ENCODE measurements at regions not wholly inside any gene's neighbourhood (a gene's known extent, or its start where the extent isn't known, plus 50 kb on each side); places are given as distances from the start of the nearest gene placed in this dataset.
A peak's percentile ranks its signal among the peaks of the same experiment; 100 is the strongest.

DNA sequence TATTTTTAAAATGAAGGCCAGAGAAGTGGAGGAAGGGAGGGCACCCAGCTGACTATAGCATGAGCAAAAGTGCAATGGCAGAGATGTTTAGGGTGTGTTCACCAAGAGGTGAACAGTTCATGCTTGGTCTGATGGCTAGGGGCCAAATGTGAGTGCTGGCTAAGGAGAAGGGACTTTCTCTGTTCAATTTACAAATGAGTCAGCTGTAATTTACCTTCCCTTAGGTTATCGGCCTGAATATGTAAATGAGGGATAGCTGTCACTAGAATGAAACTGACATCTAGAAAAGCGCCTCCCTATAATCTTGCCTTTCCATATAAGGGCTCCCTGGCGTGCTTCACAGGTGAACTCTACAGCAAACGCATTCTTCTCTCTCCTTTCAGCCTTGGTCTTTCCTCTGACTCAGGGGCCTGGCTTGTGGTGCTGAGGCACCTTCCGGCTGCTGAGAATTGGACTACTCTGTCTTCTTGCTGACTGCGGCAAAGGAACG is 114.7 kb upstream of the BACH2 start:
- no peak for DNase-seq (ENCODE audit: extremely low read depth in 1 of 11, low read depth in 9 of 11, low spot score in 4 of 11)

DNA sequence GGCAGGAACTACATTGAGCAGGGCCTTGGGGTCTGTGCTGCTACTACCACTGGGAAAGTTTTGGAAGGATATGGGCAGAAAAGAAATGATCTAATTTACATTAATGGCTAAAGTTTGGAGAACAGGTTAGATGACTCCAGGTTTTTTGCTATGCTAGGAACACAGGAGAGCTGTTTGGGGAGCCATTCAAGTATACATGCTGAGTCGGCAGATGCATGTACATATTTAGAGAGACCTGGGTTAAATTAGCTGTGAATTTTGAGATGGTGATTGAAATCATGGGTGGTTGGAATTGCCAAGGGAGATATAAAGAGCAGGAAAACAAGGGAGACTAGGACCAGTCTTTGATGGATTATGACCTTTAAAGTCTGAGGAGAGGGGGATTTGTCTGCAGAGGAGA is 113.1 kb upstream of the BACH2 start:
- no peak for DNase-seq (ENCODE audit: extremely low read depth in 1 of 11, low read depth in 9 of 11, low spot score in 4 of 11)

DNA sequence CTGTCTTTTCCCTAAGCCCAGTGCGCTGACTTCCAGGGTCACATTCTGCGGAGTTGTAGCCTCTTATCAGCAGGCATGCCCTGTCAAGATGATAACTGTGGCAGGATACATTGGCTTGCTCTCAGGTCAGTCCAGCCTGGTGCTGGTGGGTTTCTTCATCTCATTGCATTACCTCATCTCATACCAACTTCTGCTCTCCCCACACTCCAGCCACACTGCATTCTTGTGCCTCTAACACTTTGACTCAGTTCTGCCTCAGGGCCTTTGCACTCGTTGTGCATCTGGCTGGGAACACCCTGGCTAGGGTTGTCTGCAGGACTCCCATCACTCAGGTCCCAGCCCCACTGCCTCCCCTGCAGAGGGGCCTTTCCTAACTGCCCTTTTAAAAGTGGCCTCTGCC is 110.3 kb upstream of the BACH2 start:
- no peak for DNase-seq (ENCODE audit: extremely low read depth in 1 of 11, low read depth in 9 of 11, low spot score in 4 of 11)

DNA sequence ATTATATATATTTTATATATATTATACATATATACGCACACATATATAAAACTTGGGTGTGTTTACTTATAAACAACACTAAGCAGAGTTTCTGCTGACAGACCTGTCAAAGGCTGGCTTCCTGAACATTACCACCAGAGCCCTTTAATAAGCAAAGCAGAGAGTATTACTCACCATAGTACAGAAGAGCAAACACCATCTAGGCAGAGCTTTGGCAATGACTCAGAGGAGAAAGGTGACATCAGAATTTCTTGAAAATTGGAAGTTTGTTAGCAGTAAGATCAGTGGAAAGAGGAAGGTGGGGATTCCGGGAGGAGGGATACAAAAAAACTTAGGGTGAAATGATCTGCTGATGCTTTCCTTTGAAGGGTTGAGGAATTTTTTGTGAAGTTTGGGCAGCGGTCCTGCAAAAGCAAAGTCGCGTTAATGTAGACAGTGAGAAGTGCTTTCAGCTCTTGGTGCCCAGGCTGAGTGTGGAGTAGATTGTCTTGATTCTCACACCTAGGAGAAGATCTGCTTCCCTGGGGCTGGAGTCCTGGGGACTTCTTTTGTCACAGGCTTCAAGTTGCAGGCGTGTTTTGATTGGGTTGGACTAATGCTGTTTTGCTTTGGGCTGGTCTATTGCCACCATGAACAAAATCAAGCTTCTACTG is 109.6 kb upstream of the BACH2 start:
- no peak for DNase-seq (ENCODE audit: extremely low read depth in 1 of 11, low read depth in 9 of 11, low spot score in 4 of 11)

DNA sequence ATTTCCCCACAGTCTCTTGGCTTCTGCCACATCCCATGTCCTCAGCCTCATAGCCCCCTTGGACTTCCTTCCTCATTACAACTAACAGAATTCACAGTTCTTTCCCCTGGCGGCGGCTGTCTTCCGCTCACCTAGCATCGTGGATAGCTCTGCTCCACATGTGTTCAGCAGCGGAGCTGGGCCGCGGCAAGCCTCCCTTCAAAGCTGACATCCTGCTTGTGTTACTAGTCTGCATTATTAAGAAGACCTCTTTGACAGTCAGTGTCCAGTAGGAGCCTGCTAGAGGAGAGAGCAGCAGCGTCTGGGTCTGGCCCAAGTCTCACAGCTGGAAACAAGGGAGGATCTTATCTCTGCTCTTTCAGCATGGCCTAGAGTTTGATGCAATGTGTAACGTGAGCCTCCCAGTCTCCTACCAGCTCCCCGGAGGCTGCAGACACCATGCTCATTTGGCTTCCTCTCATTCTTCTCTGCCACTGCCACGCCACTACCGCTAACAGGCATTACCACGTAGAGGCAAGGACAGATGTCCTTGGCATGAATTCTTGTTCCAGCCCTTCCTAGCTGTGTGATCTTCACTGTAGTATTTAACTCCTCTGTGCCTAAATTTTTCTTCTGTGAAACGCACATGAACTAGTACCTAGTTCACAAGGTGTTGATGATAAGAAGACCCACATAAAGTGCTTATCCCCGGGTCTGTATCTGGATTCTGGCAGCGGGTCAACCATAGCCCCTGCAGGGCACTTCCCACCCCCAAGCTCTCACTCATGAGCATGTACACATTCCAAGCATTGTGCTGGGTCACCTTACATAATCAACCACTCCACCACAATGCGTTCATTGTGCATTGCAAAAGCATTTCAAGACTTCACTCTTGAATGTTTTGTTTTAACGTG is 107.1 kb upstream of the BACH2 start:
- DNase-seq (ENCODE audit: extremely low read depth in 1 of 11, low read depth in 9 of 11, low spot score in 4 of 11): peak in 2 of 11 donors; percentile 32 to 34

DNA sequence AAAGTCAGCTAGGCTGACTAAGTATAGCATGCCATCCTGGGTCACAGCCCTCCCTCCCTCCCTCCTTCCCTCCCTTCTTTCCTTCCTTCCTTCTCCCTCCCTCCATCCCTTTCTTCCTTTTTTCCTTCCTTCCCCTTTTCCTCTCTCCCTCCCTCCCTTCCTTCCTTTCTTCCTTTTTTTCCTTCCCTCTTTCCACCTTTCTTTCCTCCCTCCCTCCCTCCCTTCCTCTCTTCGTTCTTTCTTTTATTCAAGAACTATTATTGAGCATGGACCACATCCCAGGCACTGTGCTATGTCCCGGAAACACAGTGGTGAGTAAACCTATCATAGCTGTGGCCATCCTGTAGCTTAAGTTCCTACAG is 106.2 kb upstream of the BACH2 start:
- DNase-seq (ENCODE audit: extremely low read depth in 1 of 11, low read depth in 9 of 11, low spot score in 4 of 11): no peak

DNA sequence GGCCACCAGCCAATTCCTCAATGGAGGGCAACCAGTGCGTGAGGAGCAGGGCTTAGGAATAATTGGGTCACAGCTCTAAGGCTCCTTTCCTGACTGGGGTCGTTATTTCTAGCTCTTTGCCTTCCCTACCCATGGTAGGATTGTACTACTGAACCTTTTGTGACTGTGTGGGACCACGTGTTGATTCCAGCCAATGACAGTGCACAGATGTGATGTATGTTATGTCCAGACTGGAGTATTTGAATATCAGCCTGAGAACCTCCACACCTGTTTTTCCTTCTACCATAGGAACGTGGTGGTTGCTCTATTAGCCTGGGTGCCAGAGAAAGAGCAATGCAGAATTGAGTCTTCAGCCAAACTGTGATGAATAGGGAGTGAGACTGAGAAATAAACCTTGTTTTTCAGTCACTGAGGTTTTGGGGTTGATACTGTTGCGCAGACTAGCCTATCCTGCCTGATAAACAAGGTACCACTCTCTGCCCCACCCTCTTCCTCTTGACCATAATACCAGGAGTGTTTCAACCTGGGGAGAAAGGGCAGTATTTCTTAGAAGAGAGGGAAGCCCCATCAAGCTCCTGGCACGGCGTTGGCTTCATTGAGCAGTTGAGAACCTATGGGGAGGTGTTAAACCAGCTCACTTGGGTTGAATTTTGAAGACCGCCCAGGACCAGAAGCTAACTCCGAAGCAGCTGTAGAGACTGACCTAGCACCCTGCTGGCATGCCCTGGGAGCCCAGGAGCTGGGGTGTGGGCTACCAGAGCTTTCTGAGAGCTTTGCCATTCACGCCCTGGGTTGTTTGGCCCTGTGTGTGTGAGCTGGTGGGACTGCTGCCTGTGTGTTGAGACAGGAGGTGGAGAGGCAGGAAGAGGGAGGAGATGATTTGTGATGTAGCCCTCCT is 105.5 kb upstream of the BACH2 start:
- DNase-seq (ENCODE audit: extremely low read depth in 1 of 11, low read depth in 9 of 11, low spot score in 4 of 11): no peak

DNA sequence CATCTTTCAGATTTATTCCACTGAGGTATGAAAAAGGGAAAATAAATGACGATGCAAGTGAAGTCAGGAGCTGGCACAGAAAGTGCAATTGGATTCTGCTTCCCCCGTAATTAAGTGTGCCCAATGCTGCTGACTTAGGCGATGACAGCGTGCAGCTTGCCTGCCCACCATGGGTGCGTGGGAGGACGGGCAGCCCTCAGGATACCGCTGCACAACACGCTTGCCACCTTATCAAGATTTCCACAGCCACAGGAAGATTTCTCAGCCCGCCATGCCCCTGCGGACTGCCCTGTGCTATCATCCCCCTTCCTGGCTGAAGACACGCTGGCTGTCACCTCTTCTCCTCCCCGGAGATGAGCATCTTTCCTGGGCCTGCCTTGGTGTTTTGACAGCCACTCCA is 103.3 kb upstream of the BACH2 start:
- no peak for DNase-seq (ENCODE audit: extremely low read depth in 1 of 11, low read depth in 9 of 11, low spot score in 4 of 11)

DNA sequence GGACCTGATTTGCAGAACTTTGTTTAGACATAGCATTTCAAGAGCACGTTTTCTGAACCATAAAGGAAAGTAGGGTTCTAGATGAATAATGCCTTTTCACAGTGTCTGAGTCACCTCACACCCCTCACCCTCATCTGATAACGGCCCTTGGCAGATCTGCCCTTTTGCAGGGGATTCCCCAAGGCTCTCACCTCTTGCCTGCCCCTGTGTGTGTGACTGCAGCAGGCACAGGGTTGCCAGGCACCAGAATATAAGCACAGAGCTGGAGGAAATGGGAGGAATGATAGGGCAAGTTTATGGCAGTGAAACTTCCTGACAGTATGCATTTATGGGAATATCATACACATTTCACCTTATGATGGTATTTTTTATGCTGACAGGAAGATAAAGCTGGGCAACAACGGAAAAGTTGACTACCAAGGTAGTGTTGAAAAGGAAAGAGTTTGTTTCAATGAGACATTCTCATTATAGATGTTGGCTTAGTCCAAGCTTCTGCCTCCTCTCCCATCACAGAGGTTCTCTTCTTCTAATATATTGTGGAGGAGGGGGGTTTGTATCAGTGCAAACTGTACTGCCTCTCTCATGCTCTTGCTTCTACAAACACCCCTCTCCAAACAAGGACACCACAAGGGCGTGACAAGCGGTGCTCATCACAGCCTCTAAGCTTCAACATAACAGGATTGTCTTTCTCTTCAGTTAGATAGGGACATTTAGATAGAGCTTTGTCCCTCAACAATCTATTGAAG is 101.5 kb upstream of the BACH2 start:
- no peak for DNase-seq (ENCODE audit: extremely low read depth in 1 of 11, low read depth in 9 of 11, low spot score in 4 of 11)

DNA sequence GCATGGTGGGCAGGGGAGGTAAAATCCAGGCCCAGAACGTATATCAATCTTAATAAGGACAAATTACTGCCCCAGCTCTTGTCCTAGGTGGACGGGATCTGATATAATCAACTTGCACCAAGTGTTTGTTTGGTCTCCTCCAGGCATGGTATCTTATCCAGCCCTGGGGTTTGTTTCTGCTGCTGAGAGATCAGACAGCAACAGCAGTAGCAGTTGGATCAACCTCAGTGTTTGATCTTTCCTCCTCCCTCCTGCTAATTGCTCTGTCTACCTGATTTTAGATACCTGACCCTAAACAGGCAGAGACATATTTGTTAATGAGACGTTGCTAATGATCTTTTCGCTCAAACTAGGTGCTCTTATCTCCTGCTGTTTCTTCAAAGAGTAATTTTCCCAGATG is 100.4 kb upstream of the BACH2 start:
- DNase-seq (ENCODE audit: extremely low read depth in 1 of 11, low read depth in 9 of 11, low spot score in 4 of 11): no peak

DNA sequence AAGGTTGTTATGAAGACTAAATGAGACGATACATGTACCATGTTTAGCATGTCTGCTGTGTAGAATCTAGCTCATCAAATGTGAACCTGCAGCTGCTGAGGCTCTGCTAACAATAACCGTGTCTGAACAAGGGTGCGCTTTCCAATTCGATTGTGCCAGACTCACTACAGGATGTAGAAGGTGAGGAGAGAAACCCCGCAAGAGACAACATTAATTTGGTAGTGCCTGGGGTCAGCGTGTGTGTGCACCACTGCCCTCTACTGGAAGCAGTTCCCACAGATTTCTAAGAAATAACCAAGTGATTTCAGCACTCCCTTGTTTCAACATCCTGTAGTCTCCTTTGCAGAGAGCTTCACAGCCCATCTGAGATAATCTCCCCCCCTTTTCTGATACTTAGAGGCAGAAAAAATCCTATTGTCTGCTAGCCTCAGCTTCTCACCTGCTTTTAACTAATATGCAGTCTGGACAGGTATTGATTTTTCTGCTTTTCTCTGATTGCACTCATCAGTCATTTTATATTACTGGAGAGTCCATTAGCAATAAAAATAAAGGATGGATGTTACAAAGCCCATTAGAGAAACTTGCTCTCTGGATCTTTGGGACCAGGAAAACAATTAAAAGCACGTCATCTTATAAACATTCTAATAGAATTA is 96.7 kb upstream of the BACH2 start:
- peak in 6 of 11 donors; percentile 39 to 68 (median 56) for DNase-seq (ENCODE audit: extremely low read depth in 1 of 11, low read depth in 9 of 11, low spot score in 4 of 11)

DNA sequence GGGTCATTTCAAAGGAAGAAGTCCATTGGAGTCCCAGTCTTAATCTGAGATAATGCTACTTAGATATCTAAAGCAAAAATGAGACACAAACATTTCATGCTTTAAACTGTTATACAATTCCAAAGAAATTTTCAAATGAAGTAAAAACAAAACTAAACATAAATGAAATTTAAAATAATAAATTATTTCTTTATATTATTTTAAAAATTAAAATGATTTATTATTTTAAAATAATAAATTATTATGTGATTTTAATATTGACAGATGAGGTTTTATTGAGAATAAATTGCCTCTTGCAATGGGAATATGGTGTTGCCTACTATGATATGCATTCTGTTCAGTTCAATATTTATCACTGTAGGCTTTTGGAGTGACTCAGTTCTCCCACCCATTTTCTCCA is 93.7 kb upstream of the BACH2 start:
- DNase-seq (ENCODE audit: extremely low read depth in 1 of 11, low read depth in 9 of 11, low spot score in 4 of 11): no peak

DNA sequence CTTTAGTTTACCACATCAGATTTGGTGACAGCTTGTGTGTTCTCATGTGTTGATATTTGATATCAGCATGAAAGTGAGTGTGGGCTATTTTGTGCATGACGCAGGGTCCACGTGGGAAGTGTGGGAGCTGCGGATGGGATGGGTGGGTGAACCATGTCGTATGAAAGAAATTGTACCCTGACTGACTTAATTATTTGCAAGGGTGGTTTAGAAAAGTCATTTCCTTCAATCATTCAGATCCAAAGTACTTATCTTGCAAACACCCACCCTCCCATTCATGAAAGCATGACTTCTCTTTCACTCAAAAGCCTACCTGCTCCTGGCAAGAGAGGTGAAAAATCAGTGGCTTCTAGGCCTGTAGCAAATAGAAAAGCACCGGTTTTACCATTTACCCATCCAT is 91.8 kb upstream of the BACH2 start:
- DNase-seq (ENCODE audit: extremely low read depth in 1 of 11, low read depth in 9 of 11, low spot score in 4 of 11): no peak

DNA sequence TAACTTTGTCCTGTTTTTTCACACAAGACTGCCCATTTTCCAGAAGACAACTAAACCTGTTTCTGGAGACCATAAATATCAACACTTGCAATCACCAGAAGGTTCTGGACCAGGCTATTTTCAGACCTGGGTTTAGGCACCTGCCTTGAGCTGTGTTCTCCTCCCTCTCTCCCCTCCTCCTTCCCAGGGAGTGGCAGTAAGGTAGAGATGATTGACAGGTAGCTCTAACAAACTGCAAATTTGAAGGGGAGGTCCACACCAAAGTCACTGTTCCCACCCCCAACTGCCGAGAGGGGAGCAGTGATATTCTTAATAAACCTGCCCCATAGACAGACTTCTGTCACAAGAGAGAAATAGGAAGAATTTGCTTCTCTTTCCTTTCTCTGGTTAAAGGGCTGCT is 91.2 kb upstream of the BACH2 start:
- DNase-seq (ENCODE audit: extremely low read depth in 1 of 11, low read depth in 9 of 11, low spot score in 4 of 11): no peak

DNA sequence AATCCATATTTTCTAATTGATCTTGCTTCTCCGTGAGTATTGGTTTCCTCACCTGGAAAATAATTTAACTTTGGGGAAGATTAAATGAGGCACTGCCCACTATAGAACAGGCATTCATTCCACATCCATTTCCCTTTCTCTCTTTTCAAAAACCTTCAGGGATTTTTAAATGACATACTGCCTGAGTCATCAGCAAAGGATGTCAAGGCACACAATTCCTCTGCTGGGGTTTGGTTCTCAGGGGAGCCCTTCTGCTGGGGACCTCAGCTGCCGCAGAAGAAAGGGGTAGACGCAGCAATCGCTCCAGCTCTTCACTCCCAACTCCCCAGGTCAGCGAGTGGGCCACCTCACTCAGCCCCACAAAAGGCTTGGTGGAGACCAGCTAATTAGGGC is 90.7 kb upstream of the BACH2 start:
- no peak for DNase-seq (ENCODE audit: extremely low read depth in 1 of 11, low read depth in 9 of 11, low spot score in 4 of 11)

DNA sequence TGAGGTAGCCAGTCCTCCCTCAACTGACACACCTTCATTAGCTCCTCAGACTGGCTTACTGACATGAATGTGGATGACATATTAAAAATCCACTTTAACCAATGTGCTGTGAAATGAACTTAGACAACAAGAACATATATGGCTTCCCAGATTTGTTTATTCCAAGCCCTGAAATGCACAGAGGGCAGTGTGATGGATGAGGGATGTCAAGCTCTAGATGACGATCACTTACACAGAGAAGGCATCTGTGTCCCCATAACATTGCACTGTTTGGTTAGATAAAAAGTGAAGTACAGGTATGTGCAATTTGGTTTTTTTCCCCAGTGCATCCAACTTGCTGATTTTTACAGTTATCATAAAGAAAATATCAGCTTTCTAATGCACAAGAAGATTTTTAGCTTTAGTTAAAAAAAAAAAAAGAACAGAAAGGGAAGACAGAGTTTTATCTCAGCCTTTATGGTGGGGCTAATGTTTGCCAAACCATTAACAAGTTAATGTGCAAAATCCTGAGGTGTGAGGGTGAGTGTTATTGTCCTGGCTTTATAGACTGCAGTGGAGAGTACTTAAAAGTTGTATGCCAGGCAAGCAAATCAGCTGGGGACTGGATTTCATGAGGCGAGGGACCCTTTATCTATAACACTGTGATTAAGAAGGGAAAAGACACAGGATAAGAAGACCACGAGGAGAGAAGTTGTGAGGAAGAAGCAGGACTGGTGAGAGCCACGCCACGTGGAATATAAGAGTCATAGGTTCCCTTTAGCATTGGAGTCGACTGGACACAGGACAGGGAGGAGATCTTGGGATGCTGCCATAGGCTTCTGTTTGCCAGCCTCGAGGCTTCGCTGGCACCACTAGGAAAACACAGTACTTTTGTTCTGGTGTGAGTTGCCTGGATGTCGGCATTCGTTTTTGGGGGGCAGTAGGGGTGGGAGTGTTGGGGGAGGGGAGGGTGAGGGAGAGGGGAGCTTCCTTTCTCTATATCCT is 90.0 kb upstream of the BACH2 start:
- DNase-seq (ENCODE audit: extremely low read depth in 1 of 11, low read depth in 9 of 11, low spot score in 4 of 11): no peak

DNA sequence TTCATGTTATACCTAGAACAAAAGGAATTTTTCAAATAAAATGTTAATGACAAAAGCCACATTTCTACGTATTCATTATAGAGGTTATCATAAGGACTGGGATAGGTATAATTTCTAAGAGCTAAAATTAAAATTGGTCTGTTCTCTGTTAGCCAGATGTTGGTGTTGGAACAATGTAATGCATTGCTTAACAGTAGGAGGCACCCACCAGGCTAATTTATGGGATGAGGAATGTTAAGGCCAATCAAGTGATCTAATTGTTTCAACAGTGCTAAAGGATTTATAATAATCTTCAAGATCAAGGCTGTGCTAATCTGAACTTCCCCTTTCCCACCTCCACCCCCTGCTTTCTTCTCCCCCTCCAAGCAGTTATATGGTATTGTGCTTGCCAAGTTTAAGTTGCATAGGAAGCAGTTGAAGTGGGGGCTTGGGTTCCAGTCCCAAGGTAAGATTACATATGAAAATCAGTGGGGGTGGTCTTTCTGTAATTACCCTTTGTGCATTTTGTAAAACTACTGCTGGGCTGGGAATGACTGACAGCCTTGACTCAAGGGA is 89.2 kb upstream of the BACH2 start:
- no peak for DNase-seq (ENCODE audit: extremely low read depth in 1 of 11, low read depth in 9 of 11, low spot score in 4 of 11)
